M059J (cell line): ENCODE measurements at regions not wholly inside any gene's neighbourhood (a gene's known extent, or its start where the extent isn't known, plus 50 kb on each side); places are given as distances from the start of the nearest gene placed in this dataset.
A peak's percentile ranks its signal among the peaks of the same experiment; 100 is the strongest.

Experiments
- DNase-seq: peaks from one replicate; pipeline ENCODE4 v3.0.0-alpha.2; 2012; ENCODE audit warnings: low read depth

DNA sequence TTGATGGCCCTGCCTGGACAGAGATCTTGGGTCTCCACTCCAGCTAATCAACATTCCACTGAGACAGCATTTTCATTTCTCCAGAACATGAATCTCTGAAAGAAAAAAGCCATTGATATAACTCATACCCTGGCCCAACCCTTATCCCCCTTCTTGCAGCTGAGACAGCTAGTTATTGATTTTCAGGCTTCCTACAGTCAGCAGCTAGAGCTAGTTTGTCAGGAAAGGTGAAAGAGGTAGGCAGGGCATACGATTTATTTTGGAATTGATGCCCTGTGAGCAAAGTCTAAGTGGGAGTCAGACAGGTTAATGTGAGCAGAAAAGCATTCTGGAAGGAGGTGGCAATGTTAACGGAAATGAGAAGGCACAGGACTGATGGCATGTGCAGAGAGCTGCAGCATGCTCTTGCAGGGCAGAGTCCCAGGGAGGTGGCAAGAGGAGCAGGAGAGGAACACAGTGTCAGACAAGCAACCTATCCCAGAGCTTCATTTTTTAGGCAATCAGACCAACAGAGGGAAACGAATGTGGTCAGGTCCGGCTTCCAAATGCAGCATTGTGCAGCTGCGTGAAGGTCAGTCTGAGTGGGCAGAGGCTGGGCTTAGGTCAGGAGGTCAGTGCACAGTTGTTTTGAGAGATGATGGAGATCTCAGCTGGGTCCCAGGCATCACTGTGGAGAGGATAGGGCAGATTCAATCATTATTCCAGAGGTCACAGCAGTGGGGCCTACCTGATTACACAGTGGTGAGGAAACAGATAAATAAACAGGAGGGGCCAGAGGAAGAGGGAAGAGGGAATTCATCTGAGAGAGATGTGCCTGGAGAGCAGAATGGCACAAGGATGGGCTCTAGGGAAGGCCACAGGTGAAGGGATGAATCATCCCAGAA, 134.8 kb downstream of the CMPK2 start:
- DNase-seq: no peak

DNA sequence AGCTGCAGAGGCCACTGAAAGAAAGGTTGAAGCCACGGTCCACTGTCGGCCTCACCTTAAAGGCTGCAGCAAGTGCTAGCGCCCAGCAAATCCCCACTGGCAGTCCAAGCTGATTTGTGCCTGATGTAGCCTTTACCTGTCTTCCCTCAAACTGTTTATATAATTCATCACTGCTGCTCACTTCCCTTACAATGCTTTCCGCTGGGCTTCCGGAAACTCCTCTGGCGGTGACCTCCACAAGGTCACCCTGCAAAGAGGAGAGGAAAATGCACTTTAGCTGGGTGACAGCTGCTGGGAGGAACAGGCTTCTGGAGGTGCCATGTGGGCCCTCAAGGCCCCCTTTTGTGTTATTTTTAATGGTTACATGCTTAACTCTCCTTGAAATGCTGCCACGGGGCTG, 126.2 kb downstream of the CMPK2 start:
- DNase-seq: no peak

DNA sequence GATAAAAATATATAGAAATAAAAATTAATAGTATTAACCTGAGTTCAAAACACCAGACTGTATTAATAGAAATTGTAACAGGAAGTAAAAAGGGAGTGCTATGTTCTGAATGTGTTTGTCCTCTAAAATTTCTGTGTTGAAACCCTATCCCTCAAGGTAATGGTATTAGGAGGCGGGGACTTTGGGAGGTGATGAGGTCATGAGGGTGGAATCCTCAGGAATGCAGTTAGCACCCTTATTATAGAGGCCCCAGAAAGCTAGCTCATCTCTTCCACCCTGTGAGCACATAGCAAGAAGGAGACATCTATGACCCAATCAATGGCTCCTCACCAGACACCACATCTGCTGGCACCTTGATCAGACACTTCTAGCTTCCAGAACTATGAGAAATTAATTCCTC, 124.5 kb downstream of the CMPK2 start:
- DNase-seq: no peak

DNA sequence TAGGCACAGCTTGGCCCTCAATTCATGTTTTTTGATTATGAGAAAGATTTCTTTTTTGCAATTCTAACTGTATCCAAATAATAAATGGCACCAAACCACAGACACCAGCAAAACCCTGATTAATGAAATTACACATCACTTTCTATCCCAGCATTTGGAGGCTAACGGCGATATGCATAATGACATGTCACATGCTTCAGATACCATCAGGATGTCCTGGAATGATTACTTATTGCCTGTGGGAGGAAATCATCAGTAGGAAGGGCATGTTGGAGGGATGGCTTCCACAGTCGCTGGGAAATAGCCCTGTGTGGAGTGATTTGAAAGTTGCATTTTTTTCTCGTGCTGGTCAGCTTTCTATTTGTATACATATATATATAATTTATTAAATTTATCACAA, 121.7 kb downstream of the CMPK2 start:
- DNase-seq: no peak

DNA sequence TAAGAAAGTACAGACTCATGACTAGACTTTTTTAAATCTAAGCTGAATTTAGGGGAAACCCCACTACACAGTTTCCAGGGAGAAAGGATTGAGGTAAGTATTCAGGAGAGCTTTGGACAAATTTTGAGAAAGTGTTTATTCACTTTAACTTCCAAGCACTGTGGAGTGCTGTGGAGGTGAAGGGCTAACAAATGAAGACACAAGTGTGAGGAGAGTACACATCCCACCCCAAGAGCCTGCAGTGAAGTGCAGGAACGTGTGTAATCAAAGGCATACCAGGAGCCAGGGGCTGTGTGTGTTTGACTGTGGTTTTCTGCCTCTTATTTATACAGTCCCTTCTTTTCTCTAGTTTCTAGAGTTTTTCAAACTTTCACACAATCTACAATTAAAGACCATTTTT, 118.3 kb downstream of the CMPK2 start:
- DNase-seq: no peak

DNA sequence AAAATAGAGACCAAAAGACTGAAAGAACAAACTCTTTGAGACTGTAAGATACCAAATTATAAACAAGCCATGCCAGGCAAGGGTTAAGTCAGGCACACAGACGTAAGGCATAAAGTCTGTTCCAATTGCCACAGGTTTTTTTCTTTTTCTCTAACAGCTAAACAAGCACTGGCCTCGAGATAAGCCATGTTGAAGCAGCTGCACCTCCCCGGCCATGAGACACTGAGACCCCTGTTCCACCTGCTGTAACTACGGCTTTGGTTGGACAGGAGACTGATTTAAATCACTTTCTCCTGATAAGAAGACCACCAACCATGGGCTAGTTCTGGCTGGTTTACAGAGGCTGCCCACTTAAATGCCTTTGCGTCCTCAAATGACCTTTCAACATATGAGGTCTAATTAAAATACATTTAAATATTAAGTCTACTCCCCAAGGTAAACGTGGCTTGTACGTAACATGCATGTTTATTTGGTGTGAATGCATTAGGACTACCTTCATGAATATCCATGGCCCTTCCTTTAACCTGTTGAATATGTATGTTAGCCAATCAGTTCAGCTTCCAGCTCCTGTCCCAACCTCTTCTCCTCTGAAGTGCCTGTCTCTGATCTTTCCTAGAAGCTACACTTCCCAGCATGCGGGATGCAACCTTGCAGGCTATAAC, 117.2 kb downstream of the CMPK2 start:
- DNase-seq: no peak

DNA sequence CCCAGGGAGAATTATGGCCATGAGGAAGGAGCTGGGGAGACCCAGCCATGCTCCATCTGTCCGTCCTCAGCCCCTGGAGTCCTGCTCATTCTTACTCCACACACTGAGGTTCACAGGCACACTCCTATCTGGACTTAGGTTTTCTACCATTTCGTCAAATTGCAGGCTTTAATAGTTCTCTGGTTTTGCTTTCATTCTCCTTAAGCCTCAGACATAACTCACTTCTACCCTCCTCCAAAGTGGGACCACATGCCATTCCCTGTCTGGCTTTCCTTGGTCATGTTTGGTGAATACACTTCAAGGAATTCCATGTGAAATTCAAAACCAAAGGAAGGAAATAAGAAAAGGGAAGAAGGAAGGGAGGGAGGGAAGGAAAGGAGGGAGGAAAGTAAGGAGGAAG, 115.7 kb downstream of the CMPK2 start:
- DNase-seq: no peak

DNA sequence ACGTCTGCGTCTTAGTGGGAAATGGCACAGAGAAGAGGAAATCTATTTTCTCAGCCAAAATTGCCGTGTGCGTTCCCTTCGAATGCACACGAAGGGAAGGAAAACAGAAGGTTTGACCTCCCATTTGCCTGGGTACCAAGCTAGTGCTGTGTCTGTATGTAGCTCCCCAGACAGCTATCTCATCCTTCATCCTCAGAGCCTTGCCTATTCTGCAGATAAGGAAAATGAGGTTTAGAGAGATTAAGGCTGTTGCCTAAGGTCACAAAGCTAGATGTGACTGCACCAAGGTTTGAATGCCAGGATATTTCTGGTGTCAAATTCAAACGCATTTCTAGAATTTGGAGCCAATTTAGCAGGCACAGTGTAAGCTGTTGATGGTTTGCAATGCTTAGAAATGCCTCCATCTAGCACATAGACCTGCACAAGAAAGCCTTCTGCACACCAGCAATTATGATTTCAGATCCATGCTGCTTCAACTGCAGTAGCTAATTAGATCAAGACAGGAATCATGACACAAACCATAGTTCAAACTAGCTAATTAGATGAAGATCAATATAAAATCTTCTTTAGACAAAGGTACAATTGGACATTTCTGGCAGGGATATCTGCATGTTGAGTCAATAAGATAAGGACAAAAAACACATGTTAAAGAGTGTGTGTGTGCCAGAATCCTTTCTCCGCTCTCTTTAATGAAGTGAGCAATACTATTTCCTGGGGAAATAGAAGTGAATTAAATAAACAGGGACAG, 115.1 kb downstream of the CMPK2 start:
- no peak for DNase-seq

DNA sequence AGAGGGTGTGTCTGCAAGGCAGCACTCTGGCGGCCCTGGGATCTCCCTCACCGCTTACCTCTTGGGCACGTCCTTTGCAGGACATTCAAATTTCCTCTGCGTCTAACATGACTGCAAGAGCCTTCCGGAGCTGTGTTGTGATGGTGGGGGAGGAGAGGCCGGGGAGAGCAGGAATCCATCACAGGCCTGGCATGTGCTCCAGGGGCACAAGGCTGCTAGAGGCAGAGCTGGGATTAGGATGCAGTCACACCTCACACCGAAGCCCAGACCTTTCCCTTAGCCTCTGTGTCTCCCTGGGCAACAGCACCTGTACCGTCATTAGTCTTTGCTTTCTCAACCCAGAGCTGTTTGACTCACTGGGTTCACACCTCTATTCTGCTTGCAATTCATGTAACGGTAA, 111.3 kb downstream of the CMPK2 start:
- no peak for DNase-seq

DNA sequence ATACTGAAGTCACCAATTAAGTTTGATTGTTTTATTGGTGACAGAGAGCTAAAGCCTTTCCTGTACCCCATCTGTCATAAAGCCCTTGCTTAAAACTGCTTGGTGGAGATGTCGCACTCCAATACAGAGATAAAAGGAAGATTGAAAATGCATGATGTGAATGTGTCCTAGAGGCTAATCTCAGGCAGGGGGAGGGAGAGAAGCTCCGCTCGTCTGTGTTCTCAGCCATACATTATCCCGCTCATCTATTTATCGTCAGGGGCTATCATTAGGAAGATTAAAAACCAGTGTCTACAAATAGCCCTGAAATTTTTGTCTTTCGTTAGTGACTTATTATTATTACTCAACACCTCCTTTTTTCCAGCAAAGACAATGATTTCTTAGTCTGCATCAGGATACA, 110.3 kb downstream of the CMPK2 start:
- no peak for DNase-seq

DNA sequence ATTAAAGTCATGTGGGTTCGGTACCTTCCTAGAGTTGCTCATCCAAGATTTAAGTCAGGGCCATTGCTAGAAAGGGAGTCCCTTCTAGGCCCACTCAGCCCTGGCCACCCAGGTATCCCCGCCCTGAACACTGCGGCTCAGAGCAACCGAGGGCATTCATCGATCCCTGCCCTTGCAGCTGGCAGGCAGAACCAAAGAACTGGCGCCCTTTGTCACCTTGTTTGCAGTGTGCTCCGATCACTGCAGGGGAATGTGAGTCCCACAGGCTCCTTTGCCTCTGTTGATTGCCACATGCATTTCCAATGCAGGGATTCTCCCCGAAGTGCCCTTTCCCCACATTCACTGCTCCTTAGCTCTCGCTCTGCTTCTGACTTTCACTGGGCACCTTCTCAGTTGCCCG, 108.5 kb downstream of the CMPK2 start:
- no peak for DNase-seq

DNA sequence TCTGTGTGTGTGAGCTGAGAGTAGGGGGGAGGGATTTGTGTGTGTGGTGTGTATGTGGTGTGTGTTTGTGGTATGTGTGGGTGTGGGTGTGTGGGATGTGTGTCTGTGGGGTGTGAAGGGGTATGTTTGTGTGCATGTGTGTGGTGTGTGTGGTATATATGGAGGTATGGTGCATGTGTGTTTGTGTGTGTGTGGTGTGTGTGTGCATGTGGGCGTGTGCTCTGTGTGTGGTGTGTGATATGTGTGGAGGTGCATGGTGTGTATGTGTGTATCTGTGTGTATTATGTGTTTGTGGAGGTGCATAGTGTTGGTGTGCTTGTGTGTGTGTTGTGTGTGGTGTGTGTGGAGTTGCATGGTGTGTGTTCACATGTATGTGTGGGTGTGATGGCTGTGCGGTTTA, 106.0 kb downstream of the CMPK2 start:
- DNase-seq: no peak

DNA sequence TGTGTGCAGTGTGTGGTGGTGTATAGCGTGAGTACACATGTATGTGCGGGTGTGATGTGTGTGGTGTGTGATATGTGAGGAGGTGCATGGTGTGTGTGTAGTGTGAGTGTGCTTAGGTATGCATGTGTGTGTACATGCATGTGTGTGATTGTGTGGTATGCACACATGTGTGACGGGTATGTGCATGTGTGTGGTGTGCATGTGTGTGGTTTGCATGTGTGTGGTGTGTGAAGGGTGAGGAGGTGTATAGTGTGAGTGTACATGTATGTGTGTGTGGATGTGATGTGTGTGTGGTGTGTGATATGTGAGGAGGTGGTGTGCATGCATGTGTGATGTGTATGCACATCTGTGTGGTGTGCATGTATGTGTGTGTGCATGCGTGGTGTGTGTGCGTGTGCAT, 105.6 kb downstream of the CMPK2 start:
- no peak for DNase-seq

DNA sequence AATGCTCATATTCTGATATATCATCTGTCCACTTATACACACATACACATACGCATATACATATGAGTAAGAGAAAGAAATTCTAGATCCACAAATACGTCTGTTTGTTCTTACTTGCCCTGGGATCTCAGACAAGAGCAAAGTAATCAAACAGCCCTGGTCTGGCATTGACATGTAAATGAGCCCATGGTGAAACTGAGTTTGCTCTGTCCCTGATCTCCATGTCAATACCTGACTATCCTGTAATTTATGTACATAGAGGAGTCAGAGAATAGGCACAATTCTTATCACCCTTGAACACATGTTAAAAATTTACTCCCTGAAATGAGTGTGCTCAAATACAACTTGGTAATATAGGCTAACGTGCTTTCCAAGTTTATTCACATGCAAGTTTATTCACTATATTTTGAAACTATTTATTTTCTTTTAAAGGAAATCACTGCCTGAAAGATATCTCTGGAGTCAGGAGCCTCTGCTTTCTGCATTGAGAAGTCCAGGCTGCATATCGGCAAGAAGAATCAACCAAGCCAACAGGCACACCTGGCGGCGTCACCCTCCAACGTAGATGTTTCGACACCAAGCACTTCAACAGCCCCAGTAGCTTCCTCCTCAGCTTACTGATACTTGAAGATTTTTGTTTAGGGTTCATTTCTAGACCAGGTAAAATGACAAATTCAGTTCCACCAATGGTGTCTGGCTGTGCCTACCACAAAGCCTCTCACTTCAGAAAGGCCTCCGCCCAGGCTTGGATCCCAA, 100.6 kb downstream of the CMPK2 start:
- no peak for DNase-seq

DNA sequence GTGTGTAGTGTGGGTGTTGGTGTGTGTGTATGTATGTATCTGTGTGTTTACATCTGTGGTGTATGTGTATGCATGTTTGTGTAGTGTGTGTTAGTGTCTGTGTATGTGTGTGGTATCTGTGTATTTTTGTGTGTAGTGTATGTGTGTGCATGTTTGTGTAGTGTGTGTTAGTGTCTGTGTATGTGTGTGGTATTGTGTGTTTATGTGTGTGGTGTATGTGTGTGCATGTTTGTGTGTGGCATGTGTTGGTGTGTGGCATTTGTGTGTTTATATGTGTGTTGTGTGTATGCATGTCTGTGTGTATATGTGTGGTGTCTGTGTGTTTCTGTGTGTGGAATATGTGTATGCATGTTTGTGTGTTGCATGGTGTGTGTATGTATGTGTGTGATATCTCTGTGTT, 96.4 kb downstream of the CMPK2 start:
- no peak for DNase-seq

DNA sequence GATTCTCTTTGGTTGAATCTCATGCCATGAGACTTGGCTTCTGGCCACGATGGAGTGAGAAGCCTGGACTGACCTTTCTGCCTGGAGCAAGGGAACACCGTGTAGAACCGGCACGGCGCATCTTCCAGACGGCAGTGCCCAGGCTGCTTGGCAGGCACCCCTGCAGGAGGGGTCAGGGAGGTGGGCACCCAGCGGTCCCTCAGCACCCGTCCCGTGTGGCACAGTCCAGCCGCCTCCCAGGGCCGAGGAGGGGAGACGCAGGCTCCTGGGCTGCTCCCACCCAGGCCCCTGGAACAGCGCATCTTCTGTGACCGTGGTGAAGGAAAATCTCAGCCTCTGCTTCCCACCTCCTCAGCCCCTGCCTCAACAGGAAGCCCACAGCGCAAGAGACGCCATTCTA, 95.7 kb downstream of the CMPK2 start:
- peak; percentile 8 for DNase-seq

DNA sequence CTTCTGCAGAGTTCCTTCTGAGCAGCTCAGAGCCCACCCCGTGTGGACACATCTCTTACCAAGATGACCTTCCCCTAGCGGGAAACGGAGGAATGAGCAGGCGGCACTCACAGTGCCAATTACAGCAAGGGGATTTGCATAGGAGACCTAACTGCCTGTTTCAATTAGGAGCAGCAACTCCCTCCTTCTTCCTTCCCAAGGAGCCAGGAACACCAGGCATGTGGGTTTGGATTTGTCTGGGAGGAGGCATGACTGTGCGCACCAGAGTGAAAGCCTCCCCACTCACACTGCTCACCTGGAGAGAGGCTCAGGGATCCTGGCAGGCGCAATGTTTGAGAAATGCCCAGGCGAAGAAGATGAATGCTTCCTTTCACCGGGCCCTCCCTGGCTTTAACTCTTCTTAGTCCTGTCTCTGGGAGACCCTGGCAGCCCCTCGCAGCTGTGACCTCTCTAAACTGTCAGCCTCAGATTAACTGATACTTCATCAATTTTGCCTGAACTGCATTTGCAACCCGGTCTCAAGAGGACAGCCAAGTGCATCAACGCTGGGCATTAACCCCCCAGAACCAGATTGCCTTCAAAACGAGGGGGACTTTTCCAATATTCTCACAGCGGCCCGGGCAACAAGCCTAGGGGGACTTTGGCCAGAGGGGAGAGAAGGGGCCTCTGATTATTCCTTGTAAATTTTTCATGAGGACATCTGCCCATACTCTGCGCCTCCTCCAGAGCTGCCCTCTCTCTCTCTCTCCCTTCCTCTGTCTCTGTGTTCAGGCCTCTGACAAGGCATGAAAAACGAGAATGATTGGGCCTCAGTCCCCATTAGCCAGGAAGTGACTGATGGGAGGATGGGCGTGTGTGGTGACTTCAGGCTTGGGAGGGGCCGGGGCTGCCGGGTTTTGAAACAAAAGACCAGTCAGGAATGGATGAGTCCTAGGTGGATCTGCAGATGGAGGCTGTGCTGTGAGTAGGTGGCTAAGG, 93.8 kb downstream of the CMPK2 start:
- peak; percentile 12 for DNase-seq

DNA sequence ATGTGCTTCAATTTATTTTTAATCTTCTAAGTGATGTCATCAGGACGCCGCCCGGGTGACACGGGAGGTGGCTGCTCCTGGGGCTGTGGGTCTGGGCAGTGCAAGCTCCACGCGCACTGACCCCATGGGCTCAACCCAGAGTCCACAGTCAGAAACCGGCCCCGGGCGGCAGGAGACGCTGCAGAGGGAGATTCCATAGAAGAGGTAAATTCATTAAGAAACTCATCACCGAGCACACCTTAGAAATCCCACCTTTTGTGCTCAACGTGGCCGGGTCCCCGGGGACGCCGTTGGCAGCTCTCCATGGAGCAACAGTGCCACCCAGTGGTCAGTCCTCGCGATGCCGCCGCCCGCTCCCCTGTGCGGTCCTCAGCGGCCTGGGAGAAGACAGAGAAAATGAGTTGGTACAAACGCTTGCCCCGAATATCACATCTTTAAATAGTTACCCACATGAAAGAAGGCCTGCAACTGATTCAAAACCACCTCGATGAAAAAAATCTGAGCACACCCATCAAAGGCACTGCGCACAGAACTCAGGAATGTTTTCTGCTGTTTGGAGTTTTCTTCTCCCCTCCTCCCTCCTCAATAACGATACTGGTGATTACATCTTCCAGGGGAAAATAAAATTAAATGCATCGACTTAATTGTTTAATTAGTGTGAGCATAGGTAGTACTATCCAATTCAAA, 92.6 kb downstream of the CMPK2 start:
- peak; percentile 24 for DNase-seq

DNA sequence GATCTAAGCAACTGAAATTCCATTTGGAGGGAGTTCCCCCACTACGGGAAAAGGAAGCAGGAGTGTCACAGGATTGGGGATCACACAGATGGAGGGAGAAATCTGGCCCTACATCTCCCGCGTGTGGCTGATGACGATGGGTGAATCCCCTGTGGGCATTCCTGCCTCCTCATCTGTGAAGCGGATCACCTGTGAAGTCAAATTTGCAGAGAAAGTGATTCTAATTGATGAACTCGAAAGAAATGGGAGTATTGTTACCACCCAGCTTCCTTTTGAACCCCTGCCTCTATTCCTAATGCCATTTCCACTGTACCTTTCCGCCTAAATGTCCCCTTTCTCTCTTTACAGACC, 92.0 kb downstream of the CMPK2 start:
- no peak for DNase-seq

DNA sequence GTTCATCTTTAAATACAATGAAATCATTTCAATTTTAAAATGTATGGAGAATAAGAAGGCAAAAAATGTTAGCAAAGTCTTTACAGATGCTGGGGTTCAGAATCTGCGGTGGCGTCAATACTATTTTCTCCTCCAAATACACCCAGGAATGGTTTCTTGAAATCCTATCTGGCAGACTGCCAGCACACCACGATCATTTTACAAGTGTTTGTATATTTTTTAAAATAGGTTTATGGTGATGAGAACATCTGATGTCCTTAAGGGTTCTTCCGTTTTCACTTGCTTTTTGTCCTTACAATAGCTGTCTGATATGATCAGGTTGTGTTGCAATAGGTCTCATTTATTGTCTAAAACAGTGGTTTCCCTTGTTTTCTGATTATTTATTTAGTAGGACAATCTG, 89.6 kb downstream of the CMPK2 start:
- no peak for DNase-seq
